Activated CD8-positive, alpha-beta T cell treated with anti-CD3 and anti-CD28 coated beads for 36 hours (primary cell): ENCODE measurements at regions not wholly inside any gene's neighbourhood (a gene's known extent, or its start where the extent isn't known, plus 50 kb on each side); places are given as distances from the start of the nearest gene placed in this dataset.

Experiments
- ATAC-seq: fragments of 200-7000 bp; cut with Tn5 transposase; one replicate; pipeline ENCODE4 v1.10.0; 2021; ENCODE audit warnings: mild to moderate bottlenecking, moderate library complexity
- CTCF ChIA-PET: fragments of 350-600 bp; sonication (Branson Sonifier 250); formaldehyde crosslinking; loops from one replicate; lab custom pipeline; 2021; ENCODE audit warnings: antibody characterized with exemption; lab: Charles Lee
- POLR2A ChIA-PET: fragments of 350-600 bp; sonication (Branson Sonifier 250); formaldehyde crosslinking; loops from one replicate; lab custom pipeline; 2021; ENCODE audit warnings: antibody characterized with exemption; lab: Charles Lee
- DNase-seq: peaks from one replicate; pipeline ENCODE4 v3.0.0-alpha.2; 2020
- H3K27ac Mint-ChIP-seq: one replicate; pipeline ENCODE4 v1.8.0; 2021; ENCODE audit warnings: mild to moderate bottlenecking, mixed read lengths
- H3K27me3 Mint-ChIP-seq: one replicate; pipeline ENCODE4 v1.8.0; 2021; ENCODE audit warnings: mixed read lengths
- H3K36me3 Mint-ChIP-seq: one replicate; pipeline ENCODE4 v1.8.0; 2021; ENCODE audit warnings: low read depth, mixed read lengths
- H3K4me1 Mint-ChIP-seq: one replicate; pipeline ENCODE4 v1.8.0; 2021; ENCODE audit warnings: low read depth, mixed read lengths
- H3K4me3 Mint-ChIP-seq: one replicate; pipeline ENCODE4 v1.8.0; 2021; ENCODE audit warnings: mild to moderate bottlenecking, moderate library complexity, mixed read lengths
- H3K9me3 Mint-ChIP-seq: one replicate; pipeline ENCODE4 v1.8.0; 2021; ENCODE audit warnings: mixed read lengths
- intact Hi-C: fragments of 100-400 bp; cut with micrococcal nuclease; formaldehyde crosslinking; loops from one replicate; pipeline ENCODE4 v1.10.0; 2022
- TF ChIP-seq, protein P1 (sequence below): fragments of 200-600 bp; IDR thresholded peaks from one replicate; pipeline ENCODE4 v1.8.0; 2022; ENCODE audit warnings: antibody characterized with exemption, mild to moderate bottlenecking

DNA sequence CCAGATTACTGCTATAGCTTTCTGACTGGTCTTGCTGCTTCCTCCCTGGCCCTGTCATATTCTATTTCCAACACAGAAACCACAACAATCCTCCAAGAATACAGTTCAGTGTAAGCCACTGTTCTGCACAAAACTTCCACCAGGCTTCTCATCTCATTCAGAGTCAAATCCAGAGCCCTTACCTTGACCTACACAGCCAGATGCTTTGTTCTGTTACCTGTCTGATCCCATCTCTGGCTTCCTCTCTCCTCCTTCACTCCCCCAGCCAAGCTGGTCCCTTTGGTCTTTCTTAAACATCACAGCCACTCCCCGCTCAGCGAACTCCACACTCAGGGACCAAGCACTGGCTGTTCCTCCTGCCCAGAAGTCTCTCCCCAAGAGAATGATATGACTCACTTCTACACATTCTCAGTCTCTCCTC lies 84.8 kb upstream of the BMP2K start:
- DNase-seq (no peak), ATAC-seq (no peak)
- TF ChIP-seq, protein P1, sequence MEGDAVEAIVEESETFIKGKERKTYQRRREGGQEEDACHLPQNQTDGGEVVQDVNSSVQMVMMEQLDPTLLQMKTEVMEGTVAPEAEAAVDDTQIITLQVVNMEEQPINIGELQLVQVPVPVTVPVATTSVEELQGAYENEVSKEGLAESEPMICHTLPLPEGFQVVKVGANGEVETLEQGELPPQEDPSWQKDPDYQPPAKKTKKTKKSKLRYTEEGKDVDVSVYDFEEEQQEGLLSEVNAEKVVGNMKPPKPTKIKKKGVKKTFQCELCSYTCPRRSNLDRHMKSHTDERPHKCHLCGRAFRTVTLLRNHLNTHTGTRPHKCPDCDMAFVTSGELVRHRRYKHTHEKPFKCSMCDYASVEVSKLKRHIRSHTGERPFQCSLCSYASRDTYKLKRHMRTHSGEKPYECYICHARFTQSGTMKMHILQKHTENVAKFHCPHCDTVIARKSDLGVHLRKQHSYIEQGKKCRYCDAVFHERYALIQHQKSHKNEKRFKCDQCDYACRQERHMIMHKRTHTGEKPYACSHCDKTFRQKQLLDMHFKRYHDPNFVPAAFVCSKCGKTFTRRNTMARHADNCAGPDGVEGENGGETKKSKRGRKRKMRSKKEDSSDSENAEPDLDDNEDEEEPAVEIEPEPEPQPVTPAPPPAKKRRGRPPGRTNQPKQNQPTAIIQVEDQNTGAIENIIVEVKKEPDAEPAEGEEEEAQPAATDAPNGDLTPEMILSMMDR = no peak
- Mint-ChIP-seq H3K36me3 (no peaks in the 10 kb centered on the region), H3K27me3 (peaks cover 2% of the 10 kb centered on the region), H3K27ac (no peak overlapping the region), H3K4me3 (no peak overlapping the region), H3K9me3 (no peaks in the 10 kb centered on the region), H3K4me1 (peaks cover 7% of the 10 kb centered on the region)
- CTCF ChIA-PET = no interaction called here
- intact Hi-C loops = no loop called here
- POLR2A ChIA-PET = interaction anchor here (0.7 kb wide), 1 partner anchor 229 kb away, joined by 3 read pairs; no protein-coding TSS in a partner anchor

DNA sequence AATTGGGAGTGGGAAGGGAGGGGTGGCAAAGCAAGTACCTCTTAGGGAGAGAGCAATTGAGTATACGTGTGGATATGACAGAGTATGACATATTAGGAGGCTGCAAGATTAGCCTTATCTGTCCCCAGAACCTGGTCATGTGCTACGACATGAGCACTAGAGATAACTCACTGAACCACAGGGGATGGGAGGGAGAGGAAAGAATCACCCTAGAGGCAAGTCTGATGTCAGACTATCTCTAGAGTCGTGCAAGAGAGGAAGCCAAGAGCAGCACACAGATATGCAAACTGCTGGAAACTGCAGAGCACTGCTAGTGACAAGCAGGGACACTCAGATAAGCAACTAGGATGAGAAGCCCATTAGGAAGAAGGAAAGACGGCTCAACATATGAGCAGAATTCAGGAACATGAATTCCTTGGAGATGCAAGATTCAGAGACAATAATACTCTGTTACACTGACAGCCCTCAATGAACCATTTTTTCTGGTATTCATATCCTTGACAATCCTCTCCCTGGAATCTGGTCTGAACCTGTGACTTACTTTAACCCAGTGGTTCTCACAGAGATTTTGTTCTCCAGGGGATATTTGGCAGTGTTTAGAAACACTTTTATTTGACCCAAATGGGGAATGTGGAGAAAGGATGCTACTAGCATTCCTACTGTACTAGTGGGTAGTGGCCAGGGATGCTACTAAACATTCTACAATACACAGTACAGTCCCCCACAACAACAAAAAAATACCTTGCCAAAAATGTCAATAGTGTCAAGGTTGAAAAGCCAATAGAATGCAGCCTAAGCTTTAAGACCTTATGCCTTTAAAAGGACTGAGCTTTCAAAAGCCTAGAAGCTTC lies 84.0 kb upstream of the BMP2K start:
- Mint-ChIP-seq H3K27ac (no peak overlapping the region), H3K4me3 (no peak overlapping the region), H3K27me3 (peaks cover 2% of the 10 kb centered on the region), H3K36me3 (no peaks in the 10 kb centered on the region), H3K9me3 (no peaks in the 10 kb centered on the region), H3K4me1 (peaks cover 7% of the 10 kb centered on the region)
- TF ChIP-seq, protein P1 = no peak
- ChIA-PET POLR2A (no interaction called here), CTCF (interaction anchor here (1.0 kb wide), 1 partner anchor 41 kb away, joined by 3 read pairs; no protein-coding TSS in a partner anchor)
- intact Hi-C loops = no loop called here
- DNase-seq (no peak), ATAC-seq (peak; percentile 64)

DNA sequence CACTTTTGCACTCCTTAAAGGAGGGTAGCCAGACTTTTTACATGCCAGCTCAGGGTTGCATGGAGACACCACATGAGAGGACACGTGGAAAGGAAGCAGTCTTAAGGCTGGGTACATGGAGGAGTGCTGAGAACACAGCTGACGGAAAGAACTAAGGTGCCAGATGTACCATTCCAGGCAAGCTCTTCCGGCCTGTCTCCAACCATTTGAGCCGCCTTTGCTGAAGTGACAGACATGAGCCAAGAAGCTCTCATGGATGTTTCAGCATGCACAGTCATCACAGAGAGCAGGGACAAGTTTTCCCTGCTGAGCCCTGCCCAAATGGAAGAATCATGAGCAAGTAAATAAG lies 83.4 kb upstream of the BMP2K start:
- H3K9me3 Mint-ChIP-seq = no peaks in the 10 kb centered on the region

DNA sequence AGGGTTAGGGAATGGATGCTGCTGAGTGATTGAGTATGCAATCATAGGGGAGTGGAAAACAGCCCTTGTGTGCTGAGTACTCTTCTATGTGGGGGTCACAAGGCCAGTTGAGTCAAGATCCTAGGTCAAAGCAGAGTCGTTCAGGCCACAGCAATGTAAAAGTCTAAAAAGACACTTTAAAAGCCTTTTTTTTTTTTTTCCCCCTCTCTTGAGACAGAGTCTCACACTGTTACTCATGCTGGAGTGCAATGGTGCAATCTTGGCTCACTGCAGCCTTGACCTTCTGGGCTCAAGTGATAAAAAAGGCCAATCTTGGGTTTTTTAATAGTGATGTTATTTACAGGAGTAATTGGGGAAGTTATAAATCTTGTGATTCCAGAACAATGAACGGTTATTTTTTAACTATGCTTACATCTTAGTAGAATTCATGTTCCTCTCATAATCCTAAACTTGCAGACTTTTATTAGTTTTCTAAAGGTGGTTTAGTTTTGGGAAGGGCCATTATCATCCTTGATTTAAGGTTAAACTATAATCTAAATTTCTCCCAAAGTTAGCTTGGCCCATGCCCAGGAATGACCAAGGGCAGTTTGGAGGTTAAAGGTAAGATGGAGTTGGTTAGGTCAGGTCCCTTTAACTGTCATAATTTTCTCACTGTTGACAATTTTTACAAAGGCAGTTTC lies 82.2 kb upstream of the BMP2K start:
- ChIA-PET CTCF (no interaction called here), POLR2A (no interaction called here)
- peaks cover 7% of the 10 kb centered on the region for H3K4me1 Mint-ChIP-seq
- no peak overlapping the region for H3K27ac Mint-ChIP-seq
- H3K27me3 Mint-ChIP-seq = peaks cover 2% of the 10 kb centered on the region
- TF ChIP-seq, protein P1 = no peak
- H3K9me3 Mint-ChIP-seq = no peaks in the 10 kb centered on the region
- intact Hi-C loops = no loop called here
- DNase-seq (no peak), ATAC-seq (no peak)
- no peak overlapping the region for H3K4me3 Mint-ChIP-seq
- H3K36me3 Mint-ChIP-seq = no peaks in the 10 kb centered on the region

More for the DNA sequence above, 83.4 kb upstream of the BMP2K start:
- ATAC-seq (no peak), DNase-seq (no peak)
- TF ChIP-seq, protein P1 = no peak
- Mint-ChIP-seq H3K27ac (no peak overlapping the region), H3K36me3 (no peaks in the 10 kb centered on the region), H3K4me1 (peaks cover 7% of the 10 kb centered on the region), H3K4me3 (no peak overlapping the region), H3K27me3 (peaks cover 2% of the 10 kb centered on the region)
- intact Hi-C loops = no loop called here
- POLR2A ChIA-PET = no interaction called here
- CTCF ChIA-PET = interaction anchor here (1.0 kb wide), 1 partner anchor 41 kb away, joined by 3 read pairs; no protein-coding TSS in a partner anchor

DNA sequence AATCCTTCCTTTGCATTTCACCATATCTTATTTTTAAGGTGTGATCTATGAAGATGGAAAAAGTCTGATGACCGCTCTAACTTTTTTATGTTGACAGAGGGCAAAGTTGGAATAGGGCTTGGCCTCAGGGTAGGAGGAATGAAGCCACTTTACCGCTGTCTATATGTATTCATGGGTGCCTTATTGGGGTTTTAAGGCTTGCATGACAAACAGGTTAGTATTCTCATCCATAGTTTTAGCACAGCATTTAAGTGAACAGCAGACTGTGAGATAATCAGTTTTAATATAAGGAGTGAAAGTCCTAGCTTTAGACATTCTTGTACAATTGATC lies 81.7 kb upstream of the BMP2K start:
- TF ChIP-seq, protein P1 = no peak
- ATAC-seq = no peak
- intact Hi-C loops = no loop called here
- Mint-ChIP-seq H3K4me1 (peaks cover 7% of the 10 kb centered on the region), H3K4me3 (no peak overlapping the region), H3K9me3 (no peaks in the 10 kb centered on the region), H3K36me3 (no peaks in the 10 kb centered on the region), H3K27ac (no peak overlapping the region), H3K27me3 (peaks cover 2% of the 10 kb centered on the region)
- ChIA-PET POLR2A (no interaction called here), CTCF (interaction anchor here (1.4 kb wide), 1 partner anchor 11 kb away, joined by 3 read pairs; no protein-coding TSS in a partner anchor)
- no peak for DNase-seq
